Inflammatory macrophage treated with lipopolysaccharide for 4 hours (primary cell): ENCODE measurements at regions not wholly inside any gene's neighbourhood (a gene's known extent, or its start where the extent isn't known, plus 50 kb on each side); places are given as distances from the start of the nearest gene placed in this dataset.

Source experiments
- DNase-seq: peaks from one replicate; pipeline ENCODE4 v3.0.0-alpha.2; 2020

- no peak for DNase-seq
Observed at GRCh38 chr2:104049438-104049837, 804.5 kb upstream of the POU3F3 start.

- no peak for DNase-seq
Observed at GRCh38 chr2:104049981-104050380, 803.9 kb upstream of the POU3F3 start.

GRCh38 chr2:104050656-104051242, 803.2 kb upstream of the POU3F3 start:
- DNase-seq: no peak

- no peak for DNase-seq
Observed at GRCh38 chr2:104051766-104052165, 802.1 kb upstream of the POU3F3 start.

GRCh38 chr2:104052356-104052755, 801.6 kb upstream of the POU3F3 start:
- no peak for DNase-seq

DNA sequence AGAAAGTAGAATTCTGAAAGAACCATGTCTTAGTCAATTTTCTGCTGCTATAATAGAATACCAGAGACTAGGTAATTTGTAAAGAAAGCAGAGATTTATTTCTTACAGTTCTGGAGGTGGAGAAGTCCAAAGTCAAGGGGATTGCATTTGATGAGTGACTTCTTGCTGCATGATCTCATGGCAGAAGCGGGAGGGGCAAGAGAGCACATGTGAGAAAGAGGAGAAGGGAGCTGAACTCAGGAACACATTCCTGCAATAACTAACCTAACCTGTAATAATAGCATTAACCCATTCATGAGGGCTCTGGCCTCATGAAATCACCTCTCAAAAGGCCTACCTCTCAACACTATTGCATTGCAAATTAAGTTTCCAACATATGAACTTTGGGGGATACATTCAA, 797.5 kb upstream of the POU3F3 start:
- DNase-seq: no peak

DNA sequence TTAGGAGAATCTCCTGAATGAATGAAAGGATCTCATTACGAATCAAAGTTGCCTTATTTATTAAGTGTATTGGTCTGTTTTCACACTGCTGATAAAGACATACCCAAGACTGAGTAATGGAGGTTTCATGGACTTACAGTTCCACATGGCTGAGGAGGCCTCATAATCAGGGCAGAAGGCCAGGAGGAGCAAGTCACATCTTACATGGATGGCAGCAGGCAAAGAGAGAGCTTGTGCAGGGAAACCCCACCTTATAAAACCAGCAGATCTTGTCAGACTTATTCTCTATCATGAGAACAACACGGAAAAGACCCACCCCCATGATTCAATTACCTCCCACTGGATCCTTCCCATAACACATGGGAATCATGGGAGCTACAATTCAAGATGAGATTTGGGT, 785.2 kb upstream of the POU3F3 start:
- no peak for DNase-seq

- no peak for DNase-seq
Observed at GRCh38 chr2:104077573-104077972, 776.3 kb upstream of the POU3F3 start.

GRCh38 chr2:104078431-104079157, 775.3 kb upstream of the POU3F3 start:
- no peak for DNase-seq

DNA sequence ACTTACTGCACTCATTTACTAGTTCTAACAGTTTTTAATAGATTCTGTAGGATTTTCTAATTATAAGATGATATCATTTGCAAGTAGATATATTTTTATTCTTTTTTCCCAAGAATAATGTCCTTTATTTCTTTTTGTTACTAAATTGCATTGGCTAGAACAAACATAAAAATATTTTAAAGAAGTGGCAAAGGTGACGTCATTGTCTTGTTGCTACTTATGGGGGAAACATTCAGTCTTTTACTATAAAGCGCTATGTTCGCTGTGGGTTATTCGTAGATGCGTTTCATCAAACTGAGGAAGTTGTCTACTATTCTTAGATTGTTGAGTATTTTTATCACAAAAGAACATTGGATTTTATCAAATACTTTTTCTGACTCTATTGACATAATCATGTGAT, 765.2 kb upstream of the POU3F3 start:
- DNase-seq: no peak

DNA sequence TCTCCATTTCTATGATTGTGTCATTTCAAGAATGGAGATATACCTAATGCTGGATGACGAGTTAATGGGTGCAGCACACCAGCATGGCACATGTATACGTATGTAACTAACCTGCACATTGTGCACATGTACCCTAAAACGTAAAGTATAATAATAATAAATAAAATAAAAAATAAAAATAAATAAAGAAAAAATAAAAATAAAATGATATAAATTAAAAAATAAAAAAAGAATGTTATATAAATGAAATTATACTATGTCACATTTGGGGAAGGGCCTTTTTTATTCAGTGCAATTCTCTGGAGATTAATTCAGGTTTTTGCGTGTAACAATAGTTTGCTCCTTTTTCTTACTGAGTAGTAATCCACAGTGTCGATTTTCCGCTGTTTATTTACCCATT, 763.5 kb upstream of the POU3F3 start:
- DNase-seq: no peak

- DNase-seq: no peak
Observed at GRCh38 chr2:104091894-104092293, 762.0 kb upstream of the POU3F3 start.

DNA sequence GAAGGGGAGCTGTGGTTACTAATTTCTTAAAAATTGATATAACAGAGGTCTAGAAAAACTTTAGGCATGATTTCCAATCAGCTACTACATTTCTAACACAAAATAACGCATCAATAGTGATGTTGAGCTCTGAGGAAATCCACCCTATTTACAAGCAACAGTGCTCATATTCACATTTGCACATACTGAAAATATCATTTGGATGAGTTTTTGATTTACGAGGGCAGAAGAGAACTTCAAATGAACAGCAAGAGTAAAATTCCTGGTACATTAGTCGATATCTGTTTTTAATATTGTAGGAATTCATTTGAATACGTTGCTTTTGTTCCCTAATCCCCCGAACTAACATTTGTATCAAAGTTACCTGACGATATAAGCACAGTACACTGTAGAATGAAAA, 761.0 kb upstream of the POU3F3 start:
- DNase-seq: no peak

- no peak for DNase-seq
Observed at GRCh38 chr2:104102615-104103014, 751.3 kb upstream of the POU3F3 start.

GRCh38 chr2:104109356-104109755, 744.6 kb upstream of the POU3F3 start:
- no peak for DNase-seq

DNA sequence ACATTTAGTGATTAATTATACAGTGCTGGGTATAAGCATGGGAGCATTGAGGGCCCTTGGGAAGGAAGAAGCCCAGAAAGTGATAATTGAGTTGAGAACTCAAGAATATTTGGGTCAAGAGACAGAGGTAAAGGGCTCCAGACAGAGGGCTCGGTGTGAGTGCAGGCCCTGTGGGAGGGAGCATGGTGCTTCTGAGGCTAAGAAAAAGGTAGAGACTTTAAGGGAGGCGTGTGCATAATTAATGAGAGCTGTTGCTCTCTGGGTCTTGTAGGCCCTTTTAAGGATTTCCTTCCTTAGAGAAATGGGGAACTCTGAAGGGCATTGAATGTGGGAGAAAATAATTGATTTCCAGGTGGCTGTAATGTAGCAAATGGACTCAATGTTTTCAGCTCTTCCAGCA, 735.0 kb upstream of the POU3F3 start:
- DNase-seq: no peak

DNA sequence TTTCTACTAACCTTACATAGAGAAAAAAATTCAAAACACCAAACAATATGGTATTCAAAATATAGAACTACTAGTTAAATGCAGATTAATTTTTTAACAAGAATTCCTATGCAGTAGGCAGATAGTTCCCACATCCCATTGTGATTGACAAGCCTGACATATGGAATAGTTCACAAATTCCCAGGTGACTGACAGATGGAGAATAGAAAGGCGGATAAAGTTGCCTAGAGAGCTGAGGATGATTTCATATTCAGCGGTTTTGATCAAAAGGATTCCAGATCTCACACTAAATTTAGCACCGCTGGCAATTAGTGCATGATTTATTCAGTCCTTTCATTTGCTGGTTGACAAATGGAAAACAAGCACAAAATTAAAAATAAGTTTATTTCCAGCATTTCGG, 733.7 kb upstream of the POU3F3 start:
- DNase-seq: no peak

- DNase-seq: no peak
Observed at GRCh38 chr2:104125096-104125495, 728.8 kb upstream of the POU3F3 start.

DNA sequence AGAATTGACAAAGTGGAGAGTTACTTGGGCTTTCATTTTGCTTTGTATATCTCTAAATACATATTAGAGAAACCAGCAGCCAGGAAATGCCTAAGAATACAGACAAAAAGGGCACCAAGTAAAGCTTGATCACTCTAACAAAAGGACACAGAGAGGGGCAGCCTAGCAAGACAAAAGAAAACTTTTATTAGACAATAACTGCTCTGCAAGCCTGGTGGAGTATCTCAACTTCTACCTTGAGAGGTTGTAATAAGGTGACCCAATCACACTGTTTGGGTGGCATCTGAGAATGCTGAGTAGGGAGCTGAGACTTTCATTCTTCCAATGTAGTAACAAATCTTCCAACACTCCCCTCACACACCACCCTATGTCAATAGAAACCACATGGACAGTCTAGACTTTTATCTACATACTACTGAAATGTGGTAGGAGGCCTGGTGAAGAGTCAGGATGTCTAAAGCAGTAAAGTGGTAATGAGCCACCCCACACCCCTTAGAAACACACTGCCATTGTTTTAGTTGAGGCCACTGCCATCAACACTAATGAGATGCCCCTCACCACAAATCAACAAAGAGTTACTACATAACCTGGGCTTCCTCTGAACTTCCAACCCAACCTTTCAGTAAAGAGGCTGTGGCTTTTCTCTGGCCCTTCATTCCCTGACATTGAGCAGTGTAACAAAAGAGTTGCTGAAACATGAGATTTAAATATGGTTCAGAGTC, 726.7 kb upstream of the POU3F3 start:
- no peak for DNase-seq

DNA sequence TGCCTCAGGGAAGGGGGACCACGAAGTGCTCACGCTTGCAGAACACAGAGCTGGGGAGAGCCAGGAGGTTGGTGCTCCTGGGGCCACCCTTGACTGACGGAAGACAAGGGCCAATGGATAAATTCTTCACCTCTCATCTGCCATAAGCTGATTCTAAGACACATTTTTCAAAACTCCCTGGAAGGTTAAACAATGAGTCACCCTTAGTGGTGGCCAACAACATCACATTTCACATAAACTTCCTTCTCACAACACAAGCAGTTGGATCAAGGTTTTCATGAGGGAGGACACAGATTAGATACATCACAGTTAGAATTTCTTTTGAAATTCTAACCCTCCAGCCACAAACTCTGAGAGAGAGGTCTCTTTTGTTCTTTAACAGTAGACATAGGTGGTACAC, 713.6 kb upstream of the POU3F3 start:
- DNase-seq: no peak

GRCh38 chr2:104158191-104158590, 695.7 kb upstream of the POU3F3 start:
- DNase-seq: no peak

DNA sequence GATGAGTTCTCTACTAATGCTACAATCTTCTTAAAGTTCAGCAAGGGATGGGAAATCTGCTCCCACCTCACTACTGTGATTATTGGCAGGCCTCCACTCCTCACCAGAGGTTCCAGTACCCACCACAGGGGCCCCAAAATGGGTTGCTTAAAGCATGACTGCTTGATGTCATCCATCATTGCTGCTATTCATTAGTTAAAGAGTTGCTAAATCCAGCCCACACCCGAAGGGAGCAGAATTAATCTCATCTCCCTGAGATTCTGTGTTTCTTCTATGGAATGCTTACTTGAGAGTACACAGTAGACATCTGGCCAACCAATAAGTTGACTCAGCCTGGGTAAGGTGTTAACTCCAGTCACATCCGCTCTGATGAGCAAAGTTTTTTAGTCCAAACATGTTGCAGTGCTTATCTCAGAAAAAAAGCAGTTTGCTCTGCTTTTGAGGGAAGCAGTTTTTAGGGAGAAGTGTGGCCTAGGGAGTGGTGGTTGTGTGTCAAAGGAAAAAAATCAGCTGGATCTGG, 690.2 kb upstream of the POU3F3 start:
- DNase-seq: no peak

DNA sequence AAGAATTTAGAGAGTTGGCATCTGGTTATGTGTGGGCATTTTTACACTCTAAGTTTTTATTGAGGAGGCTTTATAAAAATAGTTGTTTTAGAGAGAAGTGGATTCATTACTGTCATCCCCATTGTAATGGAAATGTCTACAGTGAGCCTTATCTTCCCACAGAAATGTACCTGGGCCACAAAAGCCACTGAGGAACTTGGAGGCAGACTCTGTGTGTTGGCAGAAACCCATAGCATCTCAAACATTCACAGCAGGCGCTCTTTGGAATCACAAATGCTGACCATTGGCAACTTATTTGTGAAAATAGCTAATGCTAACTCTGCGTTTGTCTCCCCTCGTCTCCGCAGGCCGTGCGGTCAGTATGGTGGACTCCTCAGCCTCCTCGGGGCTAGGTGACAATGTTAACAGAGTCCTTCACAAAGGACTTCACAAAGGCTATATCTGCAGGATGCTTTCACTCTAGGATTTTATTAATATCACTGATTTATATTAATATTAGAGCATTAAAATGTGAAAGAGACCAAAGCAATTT, 689.1 kb upstream of the POU3F3 start:
- no peak for DNase-seq

DNA sequence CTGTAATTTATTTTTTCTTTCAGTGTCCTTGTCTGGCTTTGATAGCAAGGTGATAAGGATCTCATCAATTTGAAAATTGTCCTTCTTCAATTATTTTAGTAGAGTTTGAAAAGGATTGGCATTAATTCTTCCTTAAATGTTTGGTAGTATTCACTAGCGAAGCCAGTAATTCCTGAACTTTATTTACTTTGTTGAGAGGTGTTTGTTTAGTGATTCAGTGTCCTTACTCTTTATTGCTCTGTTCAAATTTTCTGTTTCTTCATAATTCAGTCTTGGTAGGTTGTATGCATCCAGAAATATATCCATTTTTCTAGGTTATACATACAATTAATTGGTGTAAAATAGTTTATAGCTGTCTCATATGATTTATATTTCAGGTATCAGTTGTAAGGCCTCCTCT, 676.7 kb upstream of the POU3F3 start:
- DNase-seq: no peak
